GM19099 (cell line): ENCODE measurements at regions not wholly inside any gene's neighbourhood (a gene's known extent, or its start where the extent isn't known, plus 50 kb on each side); places are given as distances from the start of the nearest gene placed in this dataset.

Source experiments
- POLR2A ChIP-seq: IDR thresholded peaks from 3 replicates; pipeline ENCODE4 v1.6.1; 2011; ENCODE audit warnings: low read depth; ENCODE audit not compliant: insufficient read length; ENCODE audit errors: extremely low read depth

DNA sequence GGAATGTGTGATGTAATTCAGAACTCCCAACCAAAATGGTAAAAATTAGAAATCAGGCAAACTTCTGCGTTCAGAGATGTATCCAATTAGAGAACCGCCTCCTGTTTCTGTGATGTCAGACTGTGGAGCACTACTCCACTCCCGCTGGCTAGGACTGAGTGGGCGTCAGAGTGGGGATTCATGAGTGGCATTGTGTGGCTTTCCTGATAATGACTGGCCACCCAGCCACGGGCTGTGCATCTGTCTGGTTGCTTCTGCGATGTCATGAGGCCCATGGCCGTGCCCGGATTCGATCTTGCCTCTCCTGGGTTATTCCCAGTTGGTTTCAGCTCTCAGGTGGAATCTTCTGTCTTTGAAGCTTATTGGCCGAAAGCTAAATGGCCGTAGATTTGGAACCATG is 87.1 kb upstream of the KCNA1 start:
- no peak for TF ChIP-seq POLR2A

DNA sequence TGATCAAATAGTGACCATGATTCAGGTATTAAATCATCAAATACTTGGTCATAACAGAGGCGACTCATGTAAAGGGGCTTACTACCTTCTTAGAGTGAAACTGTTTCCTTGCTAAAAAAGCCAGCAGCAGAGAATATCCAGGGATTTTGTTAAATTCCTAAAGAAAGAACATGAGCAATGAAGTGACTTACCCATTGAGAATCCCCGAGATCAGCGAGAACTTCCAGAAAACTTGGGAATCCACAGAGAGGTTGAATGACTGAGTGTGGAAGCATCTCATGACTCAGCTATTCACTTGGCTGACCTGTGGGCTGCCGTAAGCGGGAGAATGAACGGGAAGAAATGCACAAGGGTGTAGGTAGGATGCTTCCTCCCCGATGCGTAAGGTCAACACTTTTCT is 85.3 kb upstream of the KCNA1 start:
- TF ChIP-seq POLR2A: no peak

DNA sequence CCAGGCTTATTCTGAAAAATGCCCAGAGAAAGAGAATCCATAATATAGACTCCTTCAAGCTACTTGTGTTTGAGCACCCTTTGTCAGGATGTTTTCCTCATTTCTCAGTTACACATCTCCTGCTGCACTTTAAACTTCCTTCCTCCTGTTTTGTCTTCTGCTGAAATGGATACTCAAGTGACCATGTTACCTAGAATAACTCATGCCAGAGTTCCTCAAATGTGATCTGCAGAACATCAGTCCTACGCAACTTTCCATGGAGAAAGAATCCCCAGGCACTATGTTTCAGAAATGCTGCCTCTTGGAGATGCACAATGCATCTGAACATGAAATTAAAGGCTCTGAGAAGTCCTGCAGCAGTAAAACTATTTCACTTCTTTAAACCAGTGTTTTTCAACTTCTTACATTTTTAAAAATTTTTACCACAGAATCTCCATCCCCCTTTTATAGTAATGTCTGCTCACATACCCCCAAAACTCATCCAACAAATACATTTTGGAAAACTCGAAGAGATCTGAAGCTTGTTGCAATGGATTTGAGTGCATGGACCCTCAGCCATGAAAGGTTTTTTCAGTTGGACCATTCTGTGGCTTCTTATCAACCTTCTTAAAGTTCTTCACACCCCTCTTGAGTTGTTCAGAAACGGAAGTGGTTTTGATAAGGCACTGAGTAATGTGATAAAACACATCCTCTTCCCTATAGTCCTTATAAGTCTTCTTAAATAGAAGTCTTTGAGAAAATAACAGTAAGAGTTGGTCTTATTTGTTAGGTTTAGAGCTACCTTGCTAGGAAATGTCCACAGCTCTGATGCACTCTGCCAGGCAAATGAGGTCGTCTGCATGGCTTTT is 84.5 kb upstream of the KCNA1 start:
- no peak for TF ChIP-seq POLR2A

DNA sequence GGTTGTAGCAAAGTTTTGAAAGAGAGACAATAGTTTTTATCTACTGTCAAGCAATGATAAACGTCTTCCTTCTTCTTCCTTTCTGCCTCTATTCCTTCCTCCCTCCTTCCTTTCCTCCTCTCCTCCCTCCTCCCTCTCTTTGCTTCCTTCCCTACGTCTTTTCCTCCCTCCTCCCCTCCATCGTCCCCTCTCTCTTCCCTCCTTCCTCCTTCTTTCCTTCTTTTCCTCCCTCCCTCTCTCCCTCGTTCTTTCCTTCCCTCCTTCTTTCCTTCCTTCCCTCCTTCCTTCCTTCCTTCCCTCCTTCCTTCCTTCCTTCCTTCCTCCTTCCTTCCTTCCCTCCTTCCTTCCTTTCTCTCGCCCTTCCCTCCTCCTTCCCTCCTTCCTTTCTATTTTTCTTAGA is 82.8 kb upstream of the KCNA1 start:
- no peak for TF ChIP-seq POLR2A

DNA sequence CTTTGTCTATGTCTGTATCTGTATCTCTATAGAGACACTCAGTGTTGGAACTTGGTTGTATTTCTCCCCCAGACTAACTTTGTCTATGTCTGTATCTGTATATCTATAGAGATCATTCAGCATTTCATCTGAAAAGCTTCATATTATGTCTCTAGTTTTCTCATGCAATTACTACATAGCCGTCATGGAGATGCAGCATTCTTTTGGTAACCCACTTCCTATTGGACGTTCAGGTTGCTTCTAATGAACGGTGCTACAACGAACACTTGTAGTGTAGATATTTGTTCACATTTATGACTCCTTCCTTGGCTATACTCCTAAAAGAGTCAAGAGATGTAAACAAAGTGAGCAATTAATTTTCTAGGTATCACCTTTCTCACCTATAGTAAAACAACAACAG is 81.5 kb upstream of the KCNA1 start:
- TF ChIP-seq POLR2A: no peak

DNA sequence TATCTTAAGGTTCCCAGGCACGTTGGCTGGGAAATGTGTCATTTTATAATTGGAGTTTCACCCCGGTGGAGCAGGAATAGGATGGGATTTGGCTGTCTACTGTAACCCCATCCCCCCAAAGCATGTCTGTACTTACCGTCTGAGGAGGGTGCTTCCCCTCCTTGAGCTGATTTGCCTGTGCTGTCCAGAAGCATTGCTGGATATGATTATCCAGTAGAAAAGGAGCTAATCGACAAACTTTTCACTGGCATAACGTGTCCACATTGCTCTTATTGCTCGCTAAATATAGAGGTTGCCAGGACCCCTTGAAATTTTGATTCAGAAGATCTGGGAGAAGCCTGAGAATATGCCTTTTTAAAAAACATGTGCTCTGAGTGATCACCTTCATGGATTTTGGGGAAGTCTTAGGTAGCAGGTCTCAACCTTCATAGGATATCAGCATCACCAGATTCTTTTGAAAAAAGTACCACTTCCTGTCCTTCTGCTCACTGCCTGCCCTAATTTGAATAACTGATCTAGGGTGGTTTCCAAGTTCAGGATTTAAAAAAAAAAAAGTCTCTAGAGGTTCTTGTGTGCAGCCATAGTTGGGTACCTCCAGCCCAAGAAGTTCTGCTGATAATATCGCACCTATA is 80.4 kb upstream of the KCNA1 start:
- peak; percentile 36 for TF ChIP-seq POLR2A

DNA sequence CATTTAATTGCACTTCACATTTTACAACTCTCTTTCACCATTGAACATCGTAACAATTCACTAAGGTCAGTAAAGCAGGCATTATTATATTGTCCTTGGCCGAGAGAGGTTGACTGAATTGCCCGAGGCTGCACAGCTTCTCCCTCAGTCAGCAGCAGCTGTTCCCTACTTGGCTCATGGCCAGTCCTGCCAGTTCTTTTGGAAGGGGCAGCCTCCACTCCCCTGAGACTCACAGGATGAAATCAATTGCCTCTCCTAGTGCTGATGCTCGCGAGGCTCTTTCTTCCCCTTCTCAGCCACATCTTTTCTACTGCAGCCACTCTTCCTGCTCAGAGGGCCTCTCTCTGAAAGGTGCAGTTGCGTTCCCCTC is 79.9 kb upstream of the KCNA1 start:
- no peak for TF ChIP-seq POLR2A

DNA sequence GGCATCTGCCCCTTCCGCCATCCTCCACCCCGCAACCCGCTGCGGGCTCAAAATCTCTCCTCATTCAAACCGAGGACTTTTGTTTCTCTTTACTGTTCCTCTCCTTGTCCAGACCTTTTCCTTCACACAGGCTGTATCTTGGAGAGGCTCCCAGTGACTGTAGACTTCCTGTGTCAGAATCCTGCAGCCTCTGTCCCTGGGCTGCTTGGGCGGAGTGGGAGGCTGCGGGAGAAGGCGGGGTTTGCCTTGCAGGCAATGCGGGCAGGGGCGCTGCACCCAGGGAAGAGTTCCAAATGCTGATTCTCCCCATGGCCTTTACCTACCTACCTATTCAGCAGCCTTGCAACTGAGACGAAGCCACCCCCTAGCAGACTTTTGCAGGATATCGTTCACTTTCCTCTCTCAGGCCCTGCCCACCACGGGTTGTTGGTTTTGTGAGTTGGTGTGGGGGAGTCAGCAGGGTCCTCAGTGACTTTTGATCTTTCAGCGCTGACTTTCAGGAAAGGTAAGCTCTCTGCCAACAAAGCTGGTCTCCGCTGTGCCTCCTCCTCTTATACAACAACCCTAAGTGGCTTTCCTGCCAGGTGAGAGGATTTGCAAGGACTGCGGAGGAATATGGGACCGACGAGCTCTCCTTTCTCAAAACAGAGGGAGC is 79.0 kb upstream of the KCNA1 start:
- no peak for TF ChIP-seq POLR2A

DNA sequence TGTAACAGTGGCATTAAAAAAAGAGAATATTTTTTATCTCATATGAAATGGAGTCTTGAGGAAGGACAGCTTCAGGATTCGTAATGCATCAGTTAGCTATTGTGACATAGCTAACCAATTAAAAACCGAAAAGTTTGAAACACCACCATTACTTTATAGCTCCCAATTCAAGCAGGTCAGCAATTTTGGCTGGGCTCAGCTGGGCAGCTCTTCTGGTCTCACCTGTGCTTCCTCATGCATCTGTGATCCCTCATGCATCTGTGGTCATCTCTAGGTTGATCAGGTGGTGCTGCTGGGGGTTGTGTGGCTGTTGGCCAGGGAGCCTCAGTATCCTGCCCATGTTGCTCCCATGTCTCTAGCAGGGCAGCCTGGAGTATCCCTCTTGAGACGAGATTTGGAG is 76.7 kb upstream of the KCNA1 start:
- TF ChIP-seq POLR2A: no peak

DNA sequence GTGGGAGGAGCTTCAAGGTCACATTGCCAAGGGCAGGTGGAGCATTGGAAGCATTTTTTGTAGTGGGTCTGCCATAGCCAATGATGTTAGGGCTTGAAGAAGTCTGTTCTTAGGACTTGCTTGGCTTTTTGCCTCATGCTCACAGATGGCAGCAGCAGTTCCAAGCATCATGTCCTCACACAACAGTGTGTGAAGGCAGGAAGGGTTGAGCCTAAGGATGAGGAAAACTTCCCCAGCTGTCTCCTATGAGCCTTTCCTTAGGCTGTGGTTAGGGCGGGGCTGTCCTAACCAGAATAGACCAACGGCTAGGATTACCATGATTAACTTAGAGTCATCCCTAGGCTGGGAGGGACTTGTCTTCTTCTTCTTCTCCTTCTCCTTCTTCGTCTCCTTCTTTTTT is 76.2 kb upstream of the KCNA1 start:
- TF ChIP-seq POLR2A: no peak

DNA sequence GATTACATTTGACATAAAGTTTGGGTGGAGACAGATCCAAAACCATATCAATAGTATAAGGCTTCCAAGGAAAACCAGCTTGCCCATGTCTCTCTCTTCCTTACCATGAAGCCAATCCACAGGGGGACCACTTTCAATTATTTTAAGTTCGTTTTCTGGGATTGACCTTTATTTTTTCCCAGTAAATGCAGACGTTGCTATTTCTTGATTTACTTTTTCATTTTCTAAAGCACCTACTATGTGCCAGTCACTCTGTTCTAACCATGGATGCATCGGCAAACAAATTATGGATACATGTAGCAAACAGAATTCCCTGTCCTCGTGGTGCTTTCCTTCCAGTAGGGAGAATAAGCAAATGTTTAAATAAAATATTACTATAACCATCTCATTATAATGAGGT is 65.8 kb upstream of the KCNA1 start:
- no peak for TF ChIP-seq POLR2A

DNA sequence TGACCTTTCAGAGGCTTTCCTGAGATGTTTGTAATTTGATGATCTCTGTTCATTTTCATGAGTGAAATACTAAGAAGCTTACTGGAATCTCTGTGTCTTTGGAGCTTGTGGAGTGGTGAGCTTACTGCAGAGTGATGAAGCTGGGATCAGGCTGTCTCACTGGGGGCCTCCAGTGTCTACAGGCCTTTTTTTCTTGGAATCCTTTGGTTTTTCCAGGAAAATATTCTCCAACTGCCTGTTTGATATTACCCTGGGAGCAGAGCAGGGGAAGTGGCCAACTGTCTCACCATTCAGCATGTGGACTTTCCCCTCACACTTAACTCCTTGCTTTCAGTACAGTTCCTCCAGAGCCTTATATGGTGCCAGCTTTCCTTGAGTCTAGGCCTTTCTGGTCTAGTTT is 62.0 kb upstream of the KCNA1 start:
- no peak for TF ChIP-seq POLR2A

DNA sequence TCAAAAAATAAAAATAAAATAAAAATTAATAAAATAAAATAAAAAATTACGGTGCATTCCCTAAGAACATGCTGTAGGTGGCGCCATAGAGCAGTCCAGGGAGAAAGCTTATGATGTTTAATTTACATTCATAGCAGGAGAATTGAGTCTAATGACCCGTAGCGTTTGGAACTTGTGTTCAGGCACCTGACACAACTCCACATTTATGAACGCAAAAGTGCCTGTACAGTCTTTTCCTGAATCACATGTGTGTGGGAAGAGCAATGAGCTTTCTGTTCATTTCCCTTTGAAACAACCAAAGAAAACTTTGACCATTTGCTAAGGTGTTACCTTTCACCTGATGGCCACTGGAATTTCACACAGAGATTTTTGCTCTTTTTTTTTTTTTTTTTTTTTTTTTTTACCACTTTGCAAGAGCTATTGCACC is 60.6 kb upstream of the KCNA1 start:
- no peak for TF ChIP-seq POLR2A

DNA sequence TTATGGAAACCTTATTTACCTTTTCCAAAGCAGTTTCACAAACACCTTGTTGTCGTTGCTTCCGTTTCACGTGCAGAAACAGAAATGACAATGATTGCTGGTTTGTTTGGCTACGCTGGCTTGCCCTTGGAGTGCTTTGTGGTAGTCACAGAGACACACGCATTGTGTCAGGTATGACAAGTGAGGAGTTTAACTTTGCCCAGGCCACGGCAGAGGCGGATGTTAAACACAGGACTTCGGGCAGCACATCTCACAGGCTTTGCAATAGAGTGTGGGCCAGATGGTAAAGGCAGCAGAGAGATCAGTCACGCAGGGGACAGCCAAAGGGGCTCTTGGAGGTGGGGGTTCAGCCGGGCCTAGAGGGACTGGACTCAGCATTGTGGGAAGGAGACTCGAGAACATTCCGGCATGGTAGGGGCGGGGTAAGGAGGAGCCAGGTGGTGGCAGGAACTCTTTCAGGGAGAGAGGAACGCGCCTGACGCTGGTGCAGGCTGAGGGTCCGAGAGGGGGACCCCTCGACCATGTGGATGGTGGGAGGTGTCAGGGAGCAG is 59.8 kb upstream of the KCNA1 start:
- TF ChIP-seq POLR2A: no peak

DNA sequence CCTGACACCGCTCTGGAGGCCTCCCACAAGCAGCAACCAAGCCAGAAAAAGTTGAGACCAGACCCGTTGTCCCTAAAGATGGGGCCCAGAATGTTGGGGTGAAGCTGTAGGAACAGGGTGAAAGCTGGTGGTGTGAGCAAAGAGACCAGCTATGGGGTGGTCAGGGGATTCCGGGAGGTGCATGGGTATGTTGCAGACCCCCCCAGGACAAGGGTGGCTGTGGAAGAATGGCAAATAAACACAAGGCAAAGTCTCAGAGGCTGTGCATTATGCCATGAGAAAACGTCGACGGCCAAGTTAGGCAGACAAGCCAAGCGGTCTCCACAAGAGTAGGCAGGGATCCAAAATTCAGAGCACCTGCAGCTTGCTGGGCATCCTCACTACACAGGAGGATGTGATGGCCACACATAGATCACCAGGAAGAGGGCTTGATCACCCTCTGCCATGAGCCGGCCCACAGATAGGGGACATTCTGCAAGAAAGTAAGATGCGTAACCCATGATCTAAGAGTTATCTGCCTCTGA is 58.8 kb upstream of the KCNA1 start:
- no peak for TF ChIP-seq POLR2A

DNA sequence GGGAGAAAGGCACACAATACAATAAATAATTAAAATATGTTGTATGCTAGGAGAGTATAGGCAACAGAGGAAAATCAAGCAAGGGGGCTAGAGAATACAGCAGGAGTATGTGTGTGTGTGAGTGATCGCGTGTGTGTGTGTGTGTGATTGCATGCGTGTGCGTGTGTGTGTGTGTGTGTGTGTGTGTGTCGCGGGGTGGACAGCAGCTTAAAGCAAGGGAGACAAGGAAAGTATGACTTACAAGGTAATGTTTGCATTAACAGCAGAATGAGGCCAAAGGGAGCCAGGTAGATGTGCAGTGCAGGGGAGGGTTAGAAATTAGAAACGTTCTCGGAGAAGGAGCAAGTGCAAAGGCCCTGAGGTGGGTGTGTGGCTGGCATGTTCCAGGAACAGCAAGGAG is 57.4 kb upstream of the KCNA1 start:
- TF ChIP-seq POLR2A: no peak

DNA sequence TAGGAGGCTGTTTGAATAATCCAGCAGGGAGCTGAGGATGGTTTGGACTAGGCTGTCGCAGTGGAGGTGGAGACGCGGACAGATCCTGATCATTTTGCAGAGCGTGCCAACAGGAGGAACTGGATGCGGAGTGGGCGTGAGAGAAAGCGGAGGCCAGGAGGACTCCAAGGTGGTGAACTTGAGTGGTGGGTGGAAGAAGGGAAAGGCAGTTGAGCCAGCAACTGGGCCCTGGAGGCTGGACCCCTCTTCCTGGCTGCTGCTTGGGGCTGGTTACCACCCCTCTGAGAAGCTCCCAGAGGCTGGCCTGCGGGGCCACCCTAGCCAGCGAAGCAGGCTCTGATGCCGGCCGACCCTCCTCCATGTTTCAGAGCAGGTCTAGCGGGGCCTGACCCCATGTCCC is 56.8 kb upstream of the KCNA1 start:
- TF ChIP-seq POLR2A: no peak
